H9 (cell line): ENCODE measurements at regions not wholly inside any gene's neighbourhood (a gene's known extent, or its start where the extent isn't known, plus 50 kb on each side); places are given as distances from the start of the nearest gene placed in this dataset.

Experiments
- DNase-seq: peaks from one replicate; pipeline ENCODE4 v3.0.0-alpha.2; 2017
- H2AFZ ChIP-seq: one replicate; pipeline ENCODE4 v1.6.1; 2013; ENCODE audit warnings: mild to moderate bottlenecking, low read length, control low read depth, moderate library complexity
- H2AK5ac ChIP-seq: 2 replicates; pipeline ENCODE4 v1.6.1; 2013; ENCODE audit warnings: low read length, control low read depth, mixed read lengths; ENCODE audit not compliant: insufficient read length
- H2BK120ac ChIP-seq: one replicate; pipeline ENCODE4 v1.6.1; 2013; ENCODE audit warnings: low read depth, mild to moderate bottlenecking, low read length, control low read depth, inconsistent platforms; ENCODE audit not compliant: poor library complexity, severe bottlenecking
- H2BK12ac ChIP-seq: 2 replicates; pipeline ENCODE4 v1.6.1; 2013; ENCODE audit warnings: low read length, control low read depth, mixed read lengths, low read depth; ENCODE audit not compliant: insufficient read length
- H2BK15ac ChIP-seq: 2 replicates; pipeline ENCODE4 v1.6.1; 2013; ENCODE audit warnings: low read depth, low read length, control low read depth
- H2BK20ac ChIP-seq: one replicate; pipeline ENCODE4 v1.6.1; 2013; ENCODE audit warnings: low read depth, mild to moderate bottlenecking, low read length, control low read depth, inconsistent platforms; ENCODE audit not compliant: poor library complexity, severe bottlenecking
- H2BK5ac ChIP-seq: 2 replicates; pipeline ENCODE4 v1.6.1; 2013; ENCODE audit warnings: low read length, control low read depth, mixed read lengths; ENCODE audit not compliant: insufficient read length
- H3K14ac ChIP-seq: 2 replicates; pipeline ENCODE4 v1.6.1; 2013; ENCODE audit warnings: low read length, control low read depth; ENCODE audit not compliant: insufficient read depth
- H3K18ac ChIP-seq: 2 replicates; pipeline ENCODE4 v1.6.1; 2013; ENCODE audit warnings: low read depth, mild to moderate bottlenecking, mixed read lengths, low read length, control low read depth; ENCODE audit not compliant: insufficient read length
- H3K23ac ChIP-seq: 2 replicates; pipeline ENCODE4 v1.6.1; 2013; ENCODE audit warnings: low read length, control low read depth, mixed read lengths, low read depth; ENCODE audit not compliant: insufficient read length
- H3K23me2 ChIP-seq: 2 replicates; pipeline ENCODE4 v1.6.1; 2013; ENCODE audit warnings: low read depth, mild to moderate bottlenecking, mixed read lengths, low read length, control low read depth; ENCODE audit not compliant: insufficient read length, poor library complexity, severe bottlenecking
- H3K27ac ChIP-seq: 2 replicates; pipeline ENCODE4 v1.5.1; 2013; ENCODE audit warnings: low read length, control low read depth, mixed read lengths, low read depth; ENCODE audit not compliant: insufficient read length
- H3K27me3 ChIP-seq: 2 replicates; pipeline ENCODE4 v1.6.1; 2013; ENCODE audit warnings: low read length, control low read depth, inconsistent platforms; ENCODE audit not compliant: insufficient read depth
- H3K4ac ChIP-seq: 2 replicates; pipeline ENCODE4 v1.6.1; 2013; ENCODE audit warnings: low read depth, mild to moderate bottlenecking, control low read depth, inconsistent platforms, low read length, moderate library complexity
- H3K4me1 ChIP-seq: 2 replicates; pipeline ENCODE4 v1.6.1; 2013; ENCODE audit warnings: low read length, control low read depth, inconsistent platforms; ENCODE audit not compliant: insufficient read depth
- H3K4me2 ChIP-seq: 2 replicates; pipeline ENCODE4 v1.6.1; 2013; ENCODE audit warnings: low read length, control low read depth, mixed read lengths; ENCODE audit not compliant: insufficient read length, insufficient read depth
- H3K56ac ChIP-seq: 2 replicates; pipeline ENCODE4 v1.6.1; 2013; ENCODE audit warnings: low read depth, mild to moderate bottlenecking, mixed read lengths, low read length, control low read depth; ENCODE audit not compliant: insufficient read length
- H3K79me1 ChIP-seq: 2 replicates; pipeline ENCODE4 v1.6.1; 2013; ENCODE audit warnings: low read depth, mild to moderate bottlenecking, moderate library complexity, low read length, control low read depth, inconsistent platforms; ENCODE audit not compliant: insufficient read depth, poor library complexity, severe bottlenecking
- H3K79me2 ChIP-seq: 2 replicates; pipeline ENCODE4 v1.6.1; 2013; ENCODE audit warnings: low read length, control low read depth, inconsistent platforms; ENCODE audit not compliant: insufficient read depth
- H3K9ac ChIP-seq: 2 replicates; pipeline ENCODE4 v1.6.1; 2013; ENCODE audit warnings: low read length, control low read depth, mixed read lengths; ENCODE audit not compliant: insufficient read length; ENCODE audit errors: extremely low read depth
- H3K9me3 ChIP-seq: one replicate; pipeline ENCODE4 v1.6.1; 2013; ENCODE audit warnings: low read depth, low read length, inconsistent platforms; ENCODE audit not compliant: control insufficient read depth
- H3T11ph ChIP-seq: one replicate; pipeline ENCODE4 v1.6.1; 2013; ENCODE audit warnings: mild to moderate bottlenecking, low read length, control low read depth, inconsistent platforms
- H4K20me1 ChIP-seq: one replicate; pipeline ENCODE4 v1.6.1; 2013; ENCODE audit not compliant: control insufficient read depth, insufficient read length, insufficient read depth
- H4K5ac ChIP-seq: 2 replicates; pipeline ENCODE4 v1.6.1; 2013; ENCODE audit warnings: low read depth, mild to moderate bottlenecking, mixed read lengths, low read length, control low read depth; ENCODE audit not compliant: insufficient read length
- H4K8ac ChIP-seq: replicated peaks from 2 replicates; pipeline ENCODE4 v1.6.1; 2013; ENCODE audit warnings: low read length, control low read depth, mixed read lengths, low read depth; ENCODE audit not compliant: insufficient read length
- H4K91ac ChIP-seq: 2 replicates; pipeline ENCODE4 v1.6.1; 2013; ENCODE audit warnings: low read depth, mild to moderate bottlenecking, moderate library complexity, mixed read lengths, low read length, control low read depth; ENCODE audit not compliant: insufficient read length
- H3K27ac Mint-ChIP-seq, 3 experiments: 2 replicates in 2 of 3; 3 replicates in 1 of 3; pipeline ENCODE4 v1.8.0; 2020 to 2021; ENCODE audit warnings: mixed read lengths in 3 of 3, mild to moderate bottlenecking in 1 of 3, moderate library complexity in 1 of 3
- H3K27me3 Mint-ChIP-seq: 2 replicates; pipeline ENCODE4 v1.8.0; 2021; ENCODE audit warnings: low read depth, mild to moderate bottlenecking, moderate library complexity, mixed read lengths
- H3K36me3 Mint-ChIP-seq, 3 experiments: 2 replicates in 2 of 3; 3 replicates in 1 of 3; pipeline ENCODE4 v1.8.0; 2020 to 2021; ENCODE audit warnings: low read depth in 3 of 3, mixed read lengths in 3 of 3; ENCODE audit not compliant: insufficient read depth in 1 of 3
- H3K4me1 Mint-ChIP-seq, 2 experiments: 2 replicates each; pipeline ENCODE4 v1.8.0; 2020; ENCODE audit warnings: mixed read lengths in 2 of 2
- H3K4me3 Mint-ChIP-seq, 2 experiments: 2 replicates in 1 of 2; 3 replicates in 1 of 2; pipeline ENCODE4 v1.8.0; 2020 to 2021; ENCODE audit warnings: mild to moderate bottlenecking in 2 of 2, mixed read lengths in 2 of 2, moderate library complexity in 1 of 2
- H3K9me3 Mint-ChIP-seq, 2 experiments: 2 replicates in 1 of 2; 3 replicates in 1 of 2; pipeline ENCODE4 v1.8.0; 2020; ENCODE audit warnings: mild to moderate bottlenecking in 2 of 2, mixed read lengths in 2 of 2, moderate library complexity in 1 of 2
- CTCF ChIP-seq: fragments of 200-600 bp; sonication (generic); conservative IDR thresholded peaks from 3 replicates; pipeline ENCODE4 v1.8.0; 2021; ENCODE audit warnings: antibody characterized with exemption, mild to moderate bottlenecking
- WGBS: extraction: QIAGEN DNeasy Blood & Tissue Kit; methylation state at CpG from one replicate; pipeline ENCODE4 v1.1.7; 2013; ENCODE audit warnings: missing lambda C conversion rate, low lambda C conversion rate, mixed read lengths; ENCODE audit not compliant: insufficient read length; ENCODE audit errors: extremely low coverage; 5-methylcytosine and 5-hydroxymethylcytosine counted together

GRCh38 chr2:195407783-195408182 lies 249.2 kb upstream of the SLC39A10 start:
- Histone ChIP-seq H3K9me3 (no peaks in the 10 kb centered on the region), H2BK5ac (no peak overlapping the region), H4K5ac (no peak overlapping the region), H3K4me2 (no peak overlapping the region), H2BK12ac (no peak overlapping the region), H3K27me3 (no peaks in the 10 kb centered on the region), H3K14ac (no peak overlapping the region), H2AK5ac (no peak overlapping the region), H3K4ac (no peak overlapping the region), H4K8ac (no peak overlapping the region), H2BK15ac (no peak overlapping the region), H3K27ac (no peak overlapping the region), H4K20me1 (no peaks in the 10 kb centered on the region), H3K9ac (no peak overlapping the region), H3T11ph (no peak overlapping the region), H2AFZ (no peak overlapping the region), H3K18ac (no peak overlapping the region), H4K91ac (no peak overlapping the region), H3K79me2 (no peaks in the 10 kb centered on the region), H3K56ac (no peak overlapping the region), H2BK120ac (no peak overlapping the region), H2BK20ac (no peak overlapping the region), H3K79me1 (no peaks in the 10 kb centered on the region), H3K23ac (no peak overlapping the region), H3K23me2 (no peaks in the 10 kb centered on the region), H3K4me1 (peaks cover 7% of the 10 kb centered on the region)
- DNase-seq, result no peak
- TF ChIP-seq CTCF, result no peak
- H3K36me3 Mint-ChIP-seq, result no peaks in the 10 kb centered on the region
- H3K4me1 Mint-ChIP-seq, result peaks cover 9 to 10% of the 10 kb centered on the region in 2 experiments
- no peaks in the 10 kb centered on the region for H3K27me3 Mint-ChIP-seq
- H3K27ac Mint-ChIP-seq, result no peak overlapping the region
- WGBS, result no CpG with 5 or more reads among the region's 3 CpGs
- no peaks in the 10 kb centered on the region for H3K9me3 Mint-ChIP-seq
- no peak overlapping the region for H3K4me3 Mint-ChIP-seq
